Vagina (tissue), 2 donors: ENCODE measurements at regions not wholly inside any gene's neighbourhood (a gene's known extent, or its start where the extent isn't known, plus 50 kb on each side); places are given as distances from the start of the nearest gene placed in this dataset.

ENCODE experiments used
- DNase-seq, 2 donors: peaks; one replicate each; pipeline ENCODE4 v3.0.0-alpha.2; 2017; ENCODE audit errors: extremely low spot score in 2 of 2
- H3K27ac ChIP-seq: fragments of 200-600 bp; sonication (generic); one replicate; pipeline ENCODE4 v1.5.1; 2019
- H3K27me3 ChIP-seq: fragments of 200-600 bp; sonication (generic); one replicate; pipeline ENCODE4 v1.5.1; 2019
- H3K36me3 ChIP-seq, 2 donors: fragments of 200-600 bp; sonication (generic); one replicate each; pipeline ENCODE4 v1.5.1; 2017 to 2019
- H3K4me1 ChIP-seq: fragments of 200-600 bp; sonication (generic); one replicate; pipeline ENCODE4 v1.5.1; 2019
- H3K4me3 ChIP-seq, 2 donors: fragments of 200-600 bp; sonication (generic); 1 replicate in 1 of 2; 2 replicates in 1 of 2; pipeline ENCODE4 v1.5.1; 2016 to 2019
- H3K9me3 ChIP-seq: fragments of 200-600 bp; sonication (generic); one replicate; pipeline ENCODE4 v1.5.1; 2019
- POLR2A ChIP-seq, 2 donors: fragments of 450-650 bp; IDR thresholded peaks; one replicate each; pipeline ENCODE4 v1.6.1; 2017; ENCODE audit warnings: antibody characterized with exemption in 2 of 2, mild to moderate bottlenecking in 2 of 2, moderate library complexity in 2 of 2
- POLR2AphosphoS5 ChIP-seq, 2 donors: sonication (generic); formaldehyde crosslinking; IDR thresholded peaks; one replicate each; pipeline ENCODE4 v1.9.0; 2017; ENCODE audit warnings: antibody characterized with exemption in 2 of 2, mild to moderate bottlenecking in 2 of 2, low read depth in 1 of 2; ENCODE audit not compliant: insufficient read depth in 1 of 2
- intact Hi-C: fragments of 100-400 bp; cut with DNase I; formaldehyde crosslinking; loops from one replicate; pipeline ENCODE4 v1.15.1; 2023
- TF ChIP-seq, protein P1 (sequence below), 3 experiments: fragments of 450-650 bp in 2 of 3; fragments of 200-600 bp in 1 of 3; sonication (generic) in 1 of 3; IDR thresholded peaks; one replicate each; pipeline ENCODE4 v1.5.1; 2017 to 2019; ENCODE audit warnings: antibody characterized with exemption in 3 of 3, mild to moderate bottlenecking in 2 of 3, moderate library complexity in 2 of 3

DNA sequence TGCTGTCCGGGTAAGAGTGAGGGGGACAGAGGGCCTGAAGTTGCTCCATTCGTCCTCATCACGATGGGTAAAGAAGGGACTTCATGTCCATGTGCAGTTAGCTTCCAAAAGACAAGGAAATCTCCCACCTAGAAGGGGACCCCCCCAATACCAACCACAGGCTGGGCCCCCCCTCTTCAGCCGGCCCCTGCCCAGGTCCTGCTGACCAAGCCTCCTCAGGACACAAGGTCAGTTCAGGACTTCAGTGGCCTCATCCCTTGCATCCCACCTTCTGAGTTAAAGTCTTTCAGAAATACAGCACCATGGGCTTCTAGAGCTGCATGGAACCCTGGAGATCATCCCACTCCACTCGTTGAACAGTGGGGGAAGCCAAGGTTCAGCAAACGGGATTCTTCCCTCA lies 115.4 kb upstream of the ERG start:
- Histone ChIP-seq H3K36me3 (no peaks in the 10 kb centered on the region), H3K27me3 (no peaks in the 10 kb centered on the region), H3K27ac (no peak overlapping the region), H3K4me1 (no peaks in the 10 kb centered on the region), H3K9me3 (no peaks in the 10 kb centered on the region), H3K4me3 (no peak overlapping the region)
- no peak for DNase-seq
- no peak for TF ChIP-seq POLR2A (IDR thresholded peaks at IDR 0.05)
- TF ChIP-seq, protein P1, sequence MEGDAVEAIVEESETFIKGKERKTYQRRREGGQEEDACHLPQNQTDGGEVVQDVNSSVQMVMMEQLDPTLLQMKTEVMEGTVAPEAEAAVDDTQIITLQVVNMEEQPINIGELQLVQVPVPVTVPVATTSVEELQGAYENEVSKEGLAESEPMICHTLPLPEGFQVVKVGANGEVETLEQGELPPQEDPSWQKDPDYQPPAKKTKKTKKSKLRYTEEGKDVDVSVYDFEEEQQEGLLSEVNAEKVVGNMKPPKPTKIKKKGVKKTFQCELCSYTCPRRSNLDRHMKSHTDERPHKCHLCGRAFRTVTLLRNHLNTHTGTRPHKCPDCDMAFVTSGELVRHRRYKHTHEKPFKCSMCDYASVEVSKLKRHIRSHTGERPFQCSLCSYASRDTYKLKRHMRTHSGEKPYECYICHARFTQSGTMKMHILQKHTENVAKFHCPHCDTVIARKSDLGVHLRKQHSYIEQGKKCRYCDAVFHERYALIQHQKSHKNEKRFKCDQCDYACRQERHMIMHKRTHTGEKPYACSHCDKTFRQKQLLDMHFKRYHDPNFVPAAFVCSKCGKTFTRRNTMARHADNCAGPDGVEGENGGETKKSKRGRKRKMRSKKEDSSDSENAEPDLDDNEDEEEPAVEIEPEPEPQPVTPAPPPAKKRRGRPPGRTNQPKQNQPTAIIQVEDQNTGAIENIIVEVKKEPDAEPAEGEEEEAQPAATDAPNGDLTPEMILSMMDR (IDR thresholded peaks at IDR 0.05): no peak
- intact Hi-C loops: no loop called here

DNA sequence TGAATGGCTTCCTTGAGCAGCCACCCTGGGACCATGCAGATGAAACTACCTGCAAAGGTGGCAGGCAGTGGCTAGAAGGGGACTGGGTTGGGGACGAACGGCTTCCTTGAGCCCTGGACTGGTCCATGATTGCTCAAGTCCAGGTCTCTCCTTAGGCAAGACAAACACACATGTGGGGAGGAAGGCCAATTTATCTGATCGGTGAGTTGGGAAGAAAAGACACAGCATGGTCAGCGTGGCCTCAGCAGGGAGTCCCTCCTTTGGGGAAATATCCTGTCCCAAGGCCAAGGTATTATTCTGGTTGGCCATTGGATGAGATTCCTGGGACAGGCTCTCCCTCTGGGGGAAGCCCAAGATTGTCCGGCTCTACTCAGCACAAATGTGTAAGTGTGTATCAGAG lies 116.3 kb upstream of the ERG start:
- TF ChIP-seq POLR2A (IDR thresholded peaks at IDR 0.05) (no peak), POLR2AphosphoS5 (IDR thresholded peaks at IDR 0.05; ENCODE audit: insufficient read depth in 1 of 2, low read depth in 1 of 2) (no peak)
- intact Hi-C loops: no loop called here

DNA sequence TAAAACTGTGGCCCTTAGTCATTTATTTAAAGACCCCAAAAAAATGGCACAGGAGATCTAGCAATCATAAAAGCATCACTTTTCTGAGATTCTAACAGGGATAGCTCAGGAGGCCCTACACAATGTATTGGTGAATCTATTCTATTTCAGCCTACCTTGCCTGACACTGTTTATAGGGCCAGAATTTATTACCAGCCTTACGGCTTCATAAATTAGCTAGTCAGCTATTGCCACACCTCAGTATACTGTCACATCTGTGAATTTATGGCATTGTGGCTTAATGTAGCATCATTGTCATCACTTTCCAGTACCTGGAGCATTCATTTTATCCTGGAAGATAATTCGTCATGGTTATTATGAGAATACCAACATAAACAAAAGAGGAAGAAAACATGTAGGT lies 121.2 kb upstream of the ERG start:
- no peaks in the 10 kb centered on the region for H3K36me3 ChIP-seq
- no peak for DNase-seq
- H3K4me1 ChIP-seq: peaks cover 19% of the 10 kb centered on the region
- TF ChIP-seq POLR2AphosphoS5 (IDR thresholded peaks at IDR 0.05; ENCODE audit: insufficient read depth in 1 of 2, low read depth in 1 of 2) (no peak), POLR2A (IDR thresholded peaks at IDR 0.05) (no peak)
- TF ChIP-seq, protein P1 (IDR thresholded peaks at IDR 0.05): no peak
- no peaks in the 10 kb centered on the region for H3K9me3 ChIP-seq
- intact Hi-C loops: no loop called here
- no peak overlapping the region for H3K4me3 ChIP-seq
- H3K27ac ChIP-seq: no peak overlapping the region
- no peaks in the 10 kb centered on the region for H3K27me3 ChIP-seq

More for the DNA sequence above, 116.3 kb upstream of the ERG start:
- H3K4me1 ChIP-seq: peaks cover 7% of the 10 kb centered on the region
- H3K4me3 ChIP-seq: no peak overlapping the region
- H3K27ac ChIP-seq: no peak overlapping the region
- H3K36me3 ChIP-seq: no peaks in the 10 kb centered on the region
- H3K9me3 ChIP-seq: no peaks in the 10 kb centered on the region
- DNase-seq: no peak
- no peaks in the 10 kb centered on the region for H3K27me3 ChIP-seq

DNA sequence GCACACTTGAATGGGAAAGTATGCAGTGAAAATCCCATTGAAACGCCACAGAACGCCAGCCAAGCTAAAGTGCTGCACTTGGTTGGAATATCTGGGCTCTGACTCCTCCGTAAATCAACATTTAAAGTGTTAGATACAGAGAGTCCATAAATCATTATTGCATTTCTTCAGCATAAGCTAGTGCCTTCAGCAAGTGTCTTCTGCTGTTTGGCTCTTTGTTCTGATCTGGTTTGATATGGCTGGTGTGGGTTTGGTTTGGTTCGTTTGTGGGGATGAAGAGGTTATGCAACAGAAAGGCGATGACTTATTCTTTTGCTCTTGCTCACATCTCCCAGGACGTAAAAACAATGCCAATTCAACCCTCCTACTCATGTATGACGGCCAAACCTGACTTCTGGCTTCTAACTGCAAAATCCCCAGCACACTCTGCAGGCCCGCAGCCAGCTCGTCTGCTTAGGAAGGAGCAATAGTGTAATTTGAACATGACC lies 121.8 kb upstream of the ERG start:
- no peak for DNase-seq
- no peak overlapping the region for H3K27ac ChIP-seq
- intact Hi-C loops: no loop called here
- no peaks in the 10 kb centered on the region for H3K27me3 ChIP-seq
- no peak for TF ChIP-seq POLR2A (IDR thresholded peaks at IDR 0.05)
- TF ChIP-seq POLR2AphosphoS5 (IDR thresholded peaks at IDR 0.05; ENCODE audit: insufficient read depth in 1 of 2, low read depth in 1 of 2): no peak
- TF ChIP-seq, protein P1 (IDR thresholded peaks at IDR 0.05): no peak
- peaks cover 19% of the 10 kb centered on the region for H3K4me1 ChIP-seq
- no peaks in the 10 kb centered on the region for H3K36me3 ChIP-seq
- H3K9me3 ChIP-seq: no peaks in the 10 kb centered on the region
- H3K4me3 ChIP-seq: no peak overlapping the region

DNA sequence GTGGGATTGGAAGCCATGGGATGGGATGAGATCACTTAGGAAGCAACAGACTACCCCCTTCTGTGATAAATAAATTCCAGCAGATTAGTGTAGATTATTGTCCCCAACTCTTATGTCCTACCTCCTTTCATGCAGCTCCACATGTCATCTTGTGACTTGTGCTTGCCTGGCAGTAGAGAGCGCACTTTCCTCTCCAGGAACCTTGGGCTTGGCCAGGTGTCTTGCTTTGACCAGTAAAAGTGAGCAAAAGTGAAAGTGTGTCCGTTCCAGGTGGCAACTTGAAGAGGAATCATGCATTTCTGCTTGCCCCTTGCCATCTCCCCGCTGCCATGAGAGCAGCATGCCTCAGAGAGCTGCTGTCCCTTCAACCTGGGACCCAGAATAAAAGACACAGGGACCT lies 122.9 kb upstream of the ERG start:
- Histone ChIP-seq H3K9me3 (no peaks in the 10 kb centered on the region), H3K27ac (no peak overlapping the region), H3K36me3 (no peaks in the 10 kb centered on the region), H3K4me1 (peaks cover 19% of the 10 kb centered on the region), H3K4me3 (no peak overlapping the region), H3K27me3 (no peaks in the 10 kb centered on the region)
- intact Hi-C loops: no loop called here
- no peak for DNase-seq
- TF ChIP-seq, protein P1 (IDR thresholded peaks at IDR 0.05): no peak
- TF ChIP-seq POLR2AphosphoS5 (IDR thresholded peaks at IDR 0.05; ENCODE audit: insufficient read depth in 1 of 2, low read depth in 1 of 2) (no peak), POLR2A (IDR thresholded peaks at IDR 0.05) (no peak)
